ENCODE measurements at regions not wholly inside any gene's neighbourhood (a gene's known extent, or its start where the extent isn't known, plus 50 kb on each side); places are given as distances from the start of the nearest gene placed in this dataset.

- H3K9ac ChIP-seq (ENCODE audit: low read depth in 1 of 2, low read length in 2 of 2), result no peak overlapping the region
- no peak overlapping the region for H3K27ac ChIP-seq (ENCODE audit: low read depth in 1 of 2, low read length in 2 of 2)
- no peak for DNase-seq (ENCODE audit: low spot score)
- TF ChIP-seq NR2F2 (IDR thresholded peaks at IDR 0.05) (no peak), YY1 (IDR thresholded peaks at IDR 0.05) (no peak), HNF4G (IDR thresholded peaks at IDR 0.05) (no peak), ATF3 (IDR thresholded peaks at IDR 0.05) (no peak)
- H3K9me3 ChIP-seq (ENCODE audit: control insufficient read depth in 4 of 4, low read length in 3 of 4), result no peaks in the 10 kb centered on the region
- H3K4me3 ChIP-seq (ENCODE audit: low read depth in 1 of 3, low read length in 3 of 3), result no peak overlapping the region
- no peaks in the 10 kb centered on the region for H3K36me3 ChIP-seq (ENCODE audit: control insufficient read depth in 4 of 4, insufficient read depth in 3 of 4, low read depth in 1 of 4, low read length in 3 of 4)
- WGBS, result 88% methylated on average over 7 of the region's 7 CpGs
- H3K4me1 ChIP-seq (ENCODE audit: control insufficient read depth in 4 of 4, insufficient read depth in 4 of 4, low read length in 3 of 4), result peaks cover 0 to 9% (median 4%) of the 10 kb centered on the region in 4 donors
- H3K27me3 ChIP-seq (ENCODE audit: control insufficient read depth in 4 of 4, insufficient read depth in 4 of 4, low read length in 3 of 4), result no peaks in the 10 kb centered on the region
Observed at GRCh38 chr3:187975561-187976364, 178.2 kb upstream of the LPP start.

DNA sequence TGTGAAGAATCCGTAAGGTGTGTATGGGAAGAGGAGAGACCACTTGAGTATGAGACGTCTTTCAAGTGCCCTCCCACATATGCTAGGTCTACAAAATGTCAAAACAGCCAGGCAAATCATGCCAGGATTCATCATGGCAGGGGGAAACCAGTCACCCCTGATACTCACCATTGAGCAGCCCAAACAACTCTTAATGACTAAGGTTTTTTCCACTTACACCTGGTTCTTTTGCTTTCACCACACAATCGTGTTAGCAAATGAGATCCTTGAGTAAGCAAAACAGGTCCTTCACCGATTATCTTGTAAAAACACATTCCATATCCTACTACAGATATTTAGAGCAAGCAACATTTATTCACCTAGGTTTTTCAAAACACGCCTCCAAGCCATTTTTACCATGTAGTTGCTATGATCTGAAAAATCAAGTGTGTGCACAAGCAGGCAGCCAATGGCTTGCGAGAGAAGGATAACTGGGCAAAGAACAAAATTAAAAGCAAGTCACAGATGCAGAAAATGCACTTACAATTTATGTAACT is 177.5 kb upstream of the LPP start:
- WGBS, result 94% methylated on average over 6 of the region's 6 CpGs
- peaks cover 0 to 9% (median 4%) of the 10 kb centered on the region in 4 donors for H3K4me1 ChIP-seq (ENCODE audit: control insufficient read depth in 4 of 4, insufficient read depth in 4 of 4, low read length in 3 of 4)
- H3K36me3 ChIP-seq (ENCODE audit: control insufficient read depth in 4 of 4, insufficient read depth in 3 of 4, low read depth in 1 of 4, low read length in 3 of 4), result no peaks in the 10 kb centered on the region

More for the DNA sequence above, 177.5 kb upstream of the LPP start:
- DNase-seq (ENCODE audit: low spot score), result no peak
- Histone ChIP-seq H3K4me3 (ENCODE audit: low read depth in 1 of 3, low read length in 3 of 3) (no peak overlapping the region), H3K27me3 (ENCODE audit: control insufficient read depth in 4 of 4, insufficient read depth in 4 of 4, low read length in 3 of 4) (no peaks in the 10 kb centered on the region), H3K27ac (ENCODE audit: low read depth in 1 of 2, low read length in 2 of 2) (no peak overlapping the region), H3K9me3 (ENCODE audit: control insufficient read depth in 4 of 4, low read length in 3 of 4) (no peaks in the 10 kb centered on the region), H3K9ac (ENCODE audit: low read depth in 1 of 2, low read length in 2 of 2) (no peak overlapping the region)
- no peak for TF ChIP-seq RAD21 (IDR thresholded peaks at IDR 0.05)
- TF ChIP-seq FOXA2 (IDR thresholded peaks at IDR 0.05), result no peak
- TF ChIP-seq GABPA (IDR thresholded peaks at IDR 0.05 in 1 of 2, conservative IDR thresholded peaks at IDR 0.05 in 1 of 2), result no peak
- TF ChIP-seq YY1 (IDR thresholded peaks at IDR 0.05), result no peak
- no peak for TF ChIP-seq FOXA1 (IDR thresholded peaks at IDR 0.05)
- no peak for TF ChIP-seq ZBTB33 (IDR thresholded peaks at IDR 0.05)
- TF ChIP-seq EGR1 (IDR thresholded peaks at IDR 0.05; ENCODE audit: low read depth in 2 of 2), result no peak
- no peak for TF ChIP-seq TAF1 (conservative IDR thresholded peaks at IDR 0.05)
- no peak for TF ChIP-seq JUND (IDR thresholded peaks at IDR 0.05)
- TF ChIP-seq ATF3 (IDR thresholded peaks at IDR 0.05), result no peak
- TF ChIP-seq, protein P1, sequence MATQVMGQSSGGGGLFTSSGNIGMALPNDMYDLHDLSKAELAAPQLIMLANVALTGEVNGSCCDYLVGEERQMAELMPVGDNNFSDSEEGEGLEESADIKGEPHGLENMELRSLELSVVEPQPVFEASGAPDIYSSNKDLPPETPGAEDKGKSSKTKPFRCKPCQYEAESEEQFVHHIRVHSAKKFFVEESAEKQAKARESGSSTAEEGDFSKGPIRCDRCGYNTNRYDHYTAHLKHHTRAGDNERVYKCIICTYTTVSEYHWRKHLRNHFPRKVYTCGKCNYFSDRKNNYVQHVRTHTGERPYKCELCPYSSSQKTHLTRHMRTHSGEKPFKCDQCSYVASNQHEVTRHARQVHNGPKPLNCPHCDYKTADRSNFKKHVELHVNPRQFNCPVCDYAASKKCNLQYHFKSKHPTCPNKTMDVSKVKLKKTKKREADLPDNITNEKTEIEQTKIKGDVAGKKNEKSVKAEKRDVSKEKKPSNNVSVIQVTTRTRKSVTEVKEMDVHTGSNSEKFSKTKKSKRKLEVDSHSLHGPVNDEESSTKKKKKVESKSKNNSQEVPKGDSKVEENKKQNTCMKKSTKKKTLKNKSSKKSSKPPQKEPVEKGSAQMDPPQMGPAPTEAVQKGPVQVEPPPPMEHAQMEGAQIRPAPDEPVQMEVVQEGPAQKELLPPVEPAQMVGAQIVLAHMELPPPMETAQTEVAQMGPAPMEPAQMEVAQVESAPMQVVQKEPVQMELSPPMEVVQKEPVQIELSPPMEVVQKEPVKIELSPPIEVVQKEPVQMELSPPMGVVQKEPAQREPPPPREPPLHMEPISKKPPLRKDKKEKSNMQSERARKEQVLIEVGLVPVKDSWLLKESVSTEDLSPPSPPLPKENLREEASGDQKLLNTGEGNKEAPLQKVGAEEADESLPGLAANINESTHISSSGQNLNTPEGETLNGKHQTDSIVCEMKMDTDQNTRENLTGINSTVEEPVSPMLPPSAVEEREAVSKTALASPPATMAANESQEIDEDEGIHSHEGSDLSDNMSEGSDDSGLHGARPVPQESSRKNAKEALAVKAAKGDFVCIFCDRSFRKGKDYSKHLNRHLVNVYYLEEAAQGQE (IDR thresholded peaks at IDR 0.05), result no peak
- TF ChIP-seq MAX (IDR thresholded peaks at IDR 0.05), result no peak
- no peak for TF ChIP-seq RXRA (IDR thresholded peaks at IDR 0.05)
- no peak for TF ChIP-seq SP1 (IDR thresholded peaks at IDR 0.05)
- TF ChIP-seq NR2F2 (IDR thresholded peaks at IDR 0.05), result no peak
- no peak for TF ChIP-seq HNF4G (IDR thresholded peaks at IDR 0.05)
- TF ChIP-seq, protein P2, sequence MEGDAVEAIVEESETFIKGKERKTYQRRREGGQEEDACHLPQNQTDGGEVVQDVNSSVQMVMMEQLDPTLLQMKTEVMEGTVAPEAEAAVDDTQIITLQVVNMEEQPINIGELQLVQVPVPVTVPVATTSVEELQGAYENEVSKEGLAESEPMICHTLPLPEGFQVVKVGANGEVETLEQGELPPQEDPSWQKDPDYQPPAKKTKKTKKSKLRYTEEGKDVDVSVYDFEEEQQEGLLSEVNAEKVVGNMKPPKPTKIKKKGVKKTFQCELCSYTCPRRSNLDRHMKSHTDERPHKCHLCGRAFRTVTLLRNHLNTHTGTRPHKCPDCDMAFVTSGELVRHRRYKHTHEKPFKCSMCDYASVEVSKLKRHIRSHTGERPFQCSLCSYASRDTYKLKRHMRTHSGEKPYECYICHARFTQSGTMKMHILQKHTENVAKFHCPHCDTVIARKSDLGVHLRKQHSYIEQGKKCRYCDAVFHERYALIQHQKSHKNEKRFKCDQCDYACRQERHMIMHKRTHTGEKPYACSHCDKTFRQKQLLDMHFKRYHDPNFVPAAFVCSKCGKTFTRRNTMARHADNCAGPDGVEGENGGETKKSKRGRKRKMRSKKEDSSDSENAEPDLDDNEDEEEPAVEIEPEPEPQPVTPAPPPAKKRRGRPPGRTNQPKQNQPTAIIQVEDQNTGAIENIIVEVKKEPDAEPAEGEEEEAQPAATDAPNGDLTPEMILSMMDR (IDR thresholded peaks at IDR 0.05; ENCODE audit: low read depth, low read length, missing input control), result no peak
- no peak for TF ChIP-seq HNF4A (conservative IDR thresholded peaks at IDR 0.05)

Measured in liver (tissue), 8 donors.